GM12865 (cell line): ENCODE measurements at regions not wholly inside any gene's neighbourhood (a gene's known extent, or its start where the extent isn't known, plus 50 kb on each side); places are given as distances from the start of the nearest gene placed in this dataset.

Experiments used
- DNase-seq: peaks from one replicate; pipeline ENCODE4 v3.0.0; 2010; ENCODE audit warnings: low read depth
- H3K4me3 ChIP-seq: 2 replicates; pipeline ENCODE4 v1.5.1; 2011; ENCODE audit warnings: mild to moderate bottlenecking, low read depth, low read length, control low read depth
- CTCF ChIP-seq: IDR thresholded peaks from 2 replicates; pipeline ENCODE4 v1.5.1; 2011; ENCODE audit warnings: low read length, control low read depth, low read depth, inconsistent platforms; ENCODE audit not compliant: insufficient read depth; ENCODE audit errors: missing control alignments

GRCh38 chr5:4080370-4080769 lies 484.7 kb downstream of the IRX1 start:
- H3K4me3 ChIP-seq = no peak overlapping the region
- no peak for TF ChIP-seq CTCF

GRCh38 chr5:4081059-4081458 lies 485.4 kb downstream of the IRX1 start:
- no peak for TF ChIP-seq CTCF
- no peak for DNase-seq
- H3K4me3 ChIP-seq = no peak overlapping the region

More at GRCh38 chr5:4080370-4080769, 484.7 kb downstream of the IRX1 start:
- DNase-seq = no peak

GRCh38 chr5:4081466-4081865 lies 485.8 kb downstream of the IRX1 start:
- TF ChIP-seq CTCF = no peak
- no peak overlapping the region for H3K4me3 ChIP-seq
- DNase-seq = no peak

- no peak for TF ChIP-seq CTCF
- no peak for DNase-seq
- H3K4me3 ChIP-seq = no peak overlapping the region
Measured at GRCh38 chr5:4082966-4083564, 487.4 kb downstream of the IRX1 start.

- no peak for DNase-seq
- TF ChIP-seq CTCF = no peak
- H3K4me3 ChIP-seq = no peak overlapping the region
Measured at GRCh38 chr5:4083591-4084337, 488.1 kb downstream of the IRX1 start.

GRCh38 chr5:4086081-4086480 lies 490.4 kb downstream of the IRX1 start:
- no peak overlapping the region for H3K4me3 ChIP-seq
- TF ChIP-seq CTCF = no peak
- no peak for DNase-seq
